ENCODE measurements at regions not wholly inside any gene's neighbourhood (a gene's known extent, or its start where the extent isn't known, plus 50 kb on each side); places are given as distances from the start of the nearest gene placed in this dataset.

DNA sequence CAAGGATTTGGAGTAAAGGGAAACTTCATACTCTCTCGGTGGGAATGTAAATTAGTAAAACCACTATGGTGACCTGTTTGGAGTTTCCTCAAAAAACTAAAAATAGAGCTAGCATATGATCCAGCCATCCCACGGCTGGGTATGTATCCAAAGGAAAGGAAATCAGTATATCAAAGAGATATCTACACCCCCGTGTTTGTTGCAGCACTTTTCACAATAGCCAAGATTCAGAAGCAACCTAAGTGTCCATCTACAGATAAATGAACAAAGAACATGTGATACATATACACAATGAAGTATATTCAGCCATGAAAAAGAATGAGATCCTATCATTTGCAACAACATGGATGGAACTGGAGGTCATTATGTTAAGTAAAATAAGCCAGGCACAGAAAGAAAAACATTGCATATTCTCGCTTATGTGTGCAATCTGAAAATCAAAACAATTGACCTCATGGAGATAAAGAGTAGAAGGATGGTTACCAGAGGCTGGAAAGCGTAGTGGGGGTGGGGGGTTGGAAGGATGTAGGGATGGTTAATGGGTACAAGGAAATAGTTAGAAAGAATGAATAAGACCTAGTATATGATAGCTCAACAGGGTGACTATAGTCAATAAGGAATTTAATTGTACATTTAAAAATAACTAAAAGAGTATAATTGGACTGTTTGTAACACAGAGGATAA lies 468.0 kb downstream of the BCAT1 start:
- DNase-seq (ENCODE audit: low read depth), result peak; percentile 44
- TF ChIP-seq, protein P1, sequence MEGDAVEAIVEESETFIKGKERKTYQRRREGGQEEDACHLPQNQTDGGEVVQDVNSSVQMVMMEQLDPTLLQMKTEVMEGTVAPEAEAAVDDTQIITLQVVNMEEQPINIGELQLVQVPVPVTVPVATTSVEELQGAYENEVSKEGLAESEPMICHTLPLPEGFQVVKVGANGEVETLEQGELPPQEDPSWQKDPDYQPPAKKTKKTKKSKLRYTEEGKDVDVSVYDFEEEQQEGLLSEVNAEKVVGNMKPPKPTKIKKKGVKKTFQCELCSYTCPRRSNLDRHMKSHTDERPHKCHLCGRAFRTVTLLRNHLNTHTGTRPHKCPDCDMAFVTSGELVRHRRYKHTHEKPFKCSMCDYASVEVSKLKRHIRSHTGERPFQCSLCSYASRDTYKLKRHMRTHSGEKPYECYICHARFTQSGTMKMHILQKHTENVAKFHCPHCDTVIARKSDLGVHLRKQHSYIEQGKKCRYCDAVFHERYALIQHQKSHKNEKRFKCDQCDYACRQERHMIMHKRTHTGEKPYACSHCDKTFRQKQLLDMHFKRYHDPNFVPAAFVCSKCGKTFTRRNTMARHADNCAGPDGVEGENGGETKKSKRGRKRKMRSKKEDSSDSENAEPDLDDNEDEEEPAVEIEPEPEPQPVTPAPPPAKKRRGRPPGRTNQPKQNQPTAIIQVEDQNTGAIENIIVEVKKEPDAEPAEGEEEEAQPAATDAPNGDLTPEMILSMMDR (conservative IDR thresholded peaks at IDR 0.05; ENCODE audit: low read depth, low read length), result no peak
- no peak overlapping the region for H3K4me3 ChIP-seq (ENCODE audit: low read depth, low read length)

DNA sequence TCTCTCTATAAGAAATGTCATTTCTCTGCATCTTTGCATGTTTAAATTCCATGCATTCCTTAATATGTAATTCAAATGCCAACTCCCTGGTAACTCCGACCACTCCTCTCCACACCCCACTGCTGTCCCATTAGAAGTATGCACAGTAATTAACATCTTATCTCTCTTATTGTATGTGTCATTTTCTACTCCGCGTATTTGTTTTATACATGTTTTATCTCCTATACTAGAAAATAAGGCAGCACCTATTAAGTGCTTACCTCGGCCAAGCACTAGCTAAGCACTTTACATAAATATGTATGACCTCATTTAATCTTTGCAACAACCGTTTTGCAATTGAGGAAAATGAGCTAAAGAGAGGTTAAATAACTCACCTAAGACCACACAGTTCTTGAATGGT lies 469.8 kb downstream of the BCAT1 start:
- no peak overlapping the region for H3K4me3 ChIP-seq (ENCODE audit: low read depth, low read length)
- TF ChIP-seq, protein P1 (conservative IDR thresholded peaks at IDR 0.05; ENCODE audit: low read depth, low read length), result no peak
- peak; percentile 89 for DNase-seq (ENCODE audit: low read depth)

DNA sequence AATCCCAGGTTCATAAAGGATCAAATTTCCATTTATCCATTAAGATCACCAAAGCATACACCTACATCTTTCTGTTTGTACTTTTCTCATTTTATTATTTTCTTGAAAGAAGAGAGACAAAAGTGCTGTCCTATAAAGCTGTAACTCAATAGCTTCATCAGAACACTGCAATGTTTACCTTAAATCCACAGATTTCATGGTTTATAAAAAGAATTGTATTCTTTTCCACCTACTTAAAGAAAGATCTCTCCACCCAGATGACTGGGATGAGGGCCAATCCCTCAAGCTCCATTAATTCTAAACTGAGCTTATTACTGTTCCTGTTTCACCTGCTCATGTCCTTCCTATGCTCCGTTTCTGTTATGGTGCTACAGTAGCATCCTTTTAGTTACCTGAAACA lies 470.6 kb downstream of the BCAT1 start:
- H3K4me3 ChIP-seq (ENCODE audit: low read depth, low read length), result no peak overlapping the region
- TF ChIP-seq, protein P1 (conservative IDR thresholded peaks at IDR 0.05; ENCODE audit: low read depth, low read length), result no peak
- no peak for DNase-seq (ENCODE audit: low read depth)

DNA sequence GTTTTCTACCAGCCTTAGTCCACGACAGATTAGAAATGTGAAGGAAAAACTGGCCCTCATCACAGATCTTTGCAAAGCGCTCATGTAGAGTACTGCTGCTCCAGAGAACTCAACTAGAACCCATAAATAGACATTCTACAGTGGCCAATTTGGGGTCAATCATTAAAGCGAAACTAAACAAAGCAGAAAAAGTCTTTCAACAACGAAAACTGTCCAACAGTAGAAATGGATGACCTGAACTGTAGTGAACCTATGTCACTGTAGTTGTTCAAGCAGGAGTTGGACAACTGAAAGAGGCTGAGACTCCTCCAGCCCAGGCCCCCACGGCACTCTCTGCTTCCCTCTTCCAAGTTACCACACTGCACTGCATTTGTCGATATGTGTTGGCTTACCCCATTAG lies 472.6 kb downstream of the BCAT1 start:
- no peak for DNase-seq (ENCODE audit: low read depth)
- no peak overlapping the region for H3K4me3 ChIP-seq (ENCODE audit: low read depth, low read length)
- TF ChIP-seq, protein P1 (conservative IDR thresholded peaks at IDR 0.05; ENCODE audit: low read depth, low read length), result no peak

DNA sequence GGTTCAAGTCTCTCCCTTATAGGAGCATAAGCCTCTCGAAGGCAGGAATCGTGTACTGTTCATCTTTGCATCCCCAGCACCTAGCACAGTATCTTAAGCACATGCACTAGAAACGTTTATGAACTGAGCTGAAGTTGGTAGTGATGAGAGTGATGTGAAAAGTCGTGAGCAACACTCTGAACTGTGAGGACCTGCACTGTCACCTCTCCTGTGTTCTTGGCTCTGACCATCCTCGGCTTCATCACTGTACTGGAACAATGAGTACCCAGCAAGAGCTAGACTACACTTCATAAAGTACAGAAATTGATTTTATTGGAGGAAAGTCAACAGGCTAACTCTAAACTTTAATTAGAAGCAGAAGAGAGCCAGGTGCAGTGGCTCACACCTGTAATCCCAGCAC lies 473.6 kb downstream of the BCAT1 start:
- TF ChIP-seq, protein P1 (conservative IDR thresholded peaks at IDR 0.05; ENCODE audit: low read depth, low read length), result no peak
- no peak for DNase-seq (ENCODE audit: low read depth)
- H3K4me3 ChIP-seq (ENCODE audit: low read depth, low read length), result no peak overlapping the region

DNA sequence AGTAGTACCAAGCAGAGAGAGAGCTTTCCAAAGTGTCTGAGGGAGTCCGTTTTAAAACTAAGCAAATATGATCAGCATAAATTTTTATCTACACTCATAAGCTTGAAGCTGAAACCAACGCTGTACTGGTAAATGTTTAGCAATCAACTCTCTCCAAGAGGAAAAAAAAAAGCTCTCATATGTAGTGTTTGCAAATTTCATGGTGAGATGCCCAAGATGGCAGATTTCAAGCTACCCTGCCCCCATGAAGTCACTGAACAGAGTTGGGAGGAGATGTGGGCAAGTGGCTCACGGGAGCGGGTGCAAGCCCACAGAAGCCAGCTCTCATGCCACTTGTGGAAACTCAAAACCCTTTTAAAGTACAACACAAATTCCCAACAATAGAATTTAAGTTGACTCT lies 475.8 kb downstream of the BCAT1 start:
- H3K4me3 ChIP-seq (ENCODE audit: low read depth, low read length), result no peak overlapping the region
- TF ChIP-seq, protein P1 (conservative IDR thresholded peaks at IDR 0.05; ENCODE audit: low read depth, low read length), result no peak
- no peak for DNase-seq (ENCODE audit: low read depth)

DNA sequence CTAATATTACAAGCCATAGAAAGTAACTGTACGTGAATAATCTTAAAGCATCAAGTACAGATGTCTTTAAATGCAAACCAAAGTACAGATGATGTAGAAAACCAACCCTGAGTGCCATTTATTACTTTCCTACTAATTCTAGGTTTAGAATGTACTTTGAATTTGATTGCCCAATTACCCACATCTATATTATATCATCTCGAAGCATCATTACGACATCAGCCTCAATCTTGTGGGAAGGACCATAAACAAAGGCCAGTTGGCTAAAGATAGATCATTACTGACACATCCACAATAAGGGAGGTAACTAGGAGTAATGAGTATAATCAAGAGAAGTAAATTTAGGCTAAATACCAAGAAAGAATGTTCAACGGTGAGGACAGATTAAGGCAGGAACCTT lies 478.9 kb downstream of the BCAT1 start:
- H3K4me3 ChIP-seq (ENCODE audit: low read depth, low read length), result no peak overlapping the region
- DNase-seq (ENCODE audit: low read depth), result peak; percentile 64
- TF ChIP-seq, protein P1 (conservative IDR thresholded peaks at IDR 0.05; ENCODE audit: low read depth, low read length), result no peak

All from choroid plexus epithelial cell (primary cell).